Suprapubic skin (tissue), 4 donors: ENCODE measurements at regions not wholly inside any gene's neighbourhood (a gene's known extent, or its start where the extent isn't known, plus 50 kb on each side); places are given as distances from the start of the nearest gene placed in this dataset.

ENCODE experiments used
- DNase-seq, 2 donors: peaks; one replicate each; pipeline ENCODE4 v3.0.0-alpha.2; 2019; ENCODE audit warnings: low spot score in 2 of 2
- H3K27ac ChIP-seq: fragments of 200-600 bp; sonication (generic); one replicate; pipeline ENCODE4 v1.5.1; 2019
- H3K27me3 ChIP-seq: fragments of 200-600 bp; sonication (generic); one replicate; pipeline ENCODE4 v1.5.1; 2019
- H3K36me3 ChIP-seq: fragments of 200-600 bp; sonication (generic); one replicate; pipeline ENCODE4 v1.5.1; 2019
- H3K4me1 ChIP-seq: fragments of 200-600 bp; sonication (generic); one replicate; pipeline ENCODE4 v1.5.1; 2019
- H3K4me3 ChIP-seq: fragments of 200-600 bp; sonication (generic); one replicate; pipeline ENCODE4 v1.5.1; 2019; ENCODE audit warnings: mild to moderate bottlenecking
- H3K9me3 ChIP-seq: fragments of 200-600 bp; sonication (generic); one replicate; pipeline ENCODE4 v1.5.1; 2019
- CTCF ChIP-seq, 2 donors: fragments of 200-600 bp in 1 of 2; fragments of 450-650 bp in 1 of 2; sonication (generic) in 1 of 2; IDR thresholded peaks; one replicate each; pipeline ENCODE4 v1.5.1; 2016 to 2019; ENCODE audit warnings: antibody characterized with exemption in 2 of 2, mild to moderate bottlenecking in 1 of 2, moderate library complexity in 1 of 2
- EP300 ChIP-seq: sonication (generic); formaldehyde crosslinking; IDR thresholded peaks from one replicate; pipeline ENCODE4 v1.6.1; 2017; ENCODE audit warnings: antibody characterized with exemption
- POLR2A ChIP-seq, 2 donors: fragments of 450-650 bp; IDR thresholded peaks; one replicate each; pipeline ENCODE4 v1.6.1; 2017; ENCODE audit warnings: antibody characterized with exemption in 2 of 2, mild to moderate bottlenecking in 2 of 2, moderate library complexity in 2 of 2
- POLR2AphosphoS5 ChIP-seq, 3 donors: sonication (generic); formaldehyde crosslinking; IDR thresholded peaks; one replicate each; pipeline ENCODE4 v1.6.1; 2017; ENCODE audit warnings: antibody characterized with exemption in 3 of 3
- whole genome bisulfite sequencing: methylation state at CpG from one replicate; pipeline ENCODE4 v1.1.5; 2018; 5-methylcytosine and 5-hydroxymethylcytosine counted together

GRCh38 chr10:128605180-128605579 lies 479.0 kb upstream of the MKI67 start:
- H3K4me3 ChIP-seq = no peak overlapping the region
- no peak for DNase-seq
- H3K27ac ChIP-seq = no peak overlapping the region
- H3K27me3 ChIP-seq = no peaks in the 10 kb centered on the region
- no peak for TF ChIP-seq CTCF (IDR thresholded peaks at IDR 0.05)
- TF ChIP-seq POLR2A (IDR thresholded peaks at IDR 0.05) = no peak
- no peak for TF ChIP-seq EP300
- no peak for TF ChIP-seq POLR2AphosphoS5 (IDR thresholded peaks at IDR 0.05)
- WGBS = 49% methylated on average over 1 of the region's 1 CpG
- H3K9me3 ChIP-seq = no peaks in the 10 kb centered on the region
- H3K36me3 ChIP-seq = no peaks in the 10 kb centered on the region
- H3K4me1 ChIP-seq = no peaks in the 10 kb centered on the region

- no peaks in the 10 kb centered on the region for H3K36me3 ChIP-seq
- 53% methylated on average over 4 of the region's 4 CpGs for WGBS
These were observed 479.8 kb upstream of the MKI67 start for GRCh38 chr10:128606055-128606454.

GRCh38 chr10:128608791-128609190 lies 482.6 kb upstream of the MKI67 start:
- no peak for DNase-seq
- TF ChIP-seq CTCF (IDR thresholded peaks at IDR 0.05) (no peak), POLR2AphosphoS5 (IDR thresholded peaks at IDR 0.05) (no peak), EP300 (no peak), POLR2A (IDR thresholded peaks at IDR 0.05) (no peak)
- WGBS = 77% methylated on average over 2 of the region's 2 CpGs
- no peaks in the 10 kb centered on the region for H3K36me3 ChIP-seq
- no peak overlapping the region for H3K27ac ChIP-seq
- no peak overlapping the region for H3K4me3 ChIP-seq
- no peaks in the 10 kb centered on the region for H3K27me3 ChIP-seq
- no peaks in the 10 kb centered on the region for H3K4me1 ChIP-seq
- no peaks in the 10 kb centered on the region for H3K9me3 ChIP-seq

More at GRCh38 chr10:128606055-128606454, 479.8 kb upstream of the MKI67 start:
- Histone ChIP-seq H3K27ac (no peak overlapping the region), H3K27me3 (no peaks in the 10 kb centered on the region), H3K4me1 (no peaks in the 10 kb centered on the region), H3K4me3 (no peak overlapping the region), H3K9me3 (no peaks in the 10 kb centered on the region)
- no peak for DNase-seq
- TF ChIP-seq EP300 = no peak

- TF ChIP-seq POLR2A (IDR thresholded peaks at IDR 0.05) (no peak), CTCF (IDR thresholded peaks at IDR 0.05) (no peak), POLR2AphosphoS5 (IDR thresholded peaks at IDR 0.05) (no peak), EP300 (no peak)
- Histone ChIP-seq H3K36me3 (no peaks in the 10 kb centered on the region), H3K4me1 (no peaks in the 10 kb centered on the region), H3K4me3 (no peak overlapping the region), H3K9me3 (no peaks in the 10 kb centered on the region), H3K27me3 (no peaks in the 10 kb centered on the region), H3K27ac (no peak overlapping the region)
- DNase-seq = no peak
- WGBS = 90% methylated on average over 4 of the region's 4 CpGs
These were observed 483.2 kb upstream of the MKI67 start for GRCh38 chr10:128609460-128609859.

GRCh38 chr10:128610113-128610512 lies 483.9 kb upstream of the MKI67 start:
- 97% methylated on average over 4 of the region's 4 CpGs for WGBS

More at GRCh38 chr10:128610113-128610512, 483.9 kb upstream of the MKI67 start:
- Histone ChIP-seq H3K36me3 (no peaks in the 10 kb centered on the region), H3K4me1 (no peaks in the 10 kb centered on the region), H3K27ac (no peak overlapping the region), H3K4me3 (no peak overlapping the region), H3K9me3 (no peaks in the 10 kb centered on the region), H3K27me3 (no peaks in the 10 kb centered on the region)
- no peak for DNase-seq
- TF ChIP-seq POLR2AphosphoS5 (IDR thresholded peaks at IDR 0.05) (no peak), CTCF (IDR thresholded peaks at IDR 0.05) (no peak), POLR2A (IDR thresholded peaks at IDR 0.05) (no peak), EP300 (no peak)
